PFSK-1 (cell line): ENCODE measurements at regions not wholly inside any gene's neighbourhood (a gene's known extent, or its start where the extent isn't known, plus 50 kb on each side); places are given as distances from the start of the nearest gene placed in this dataset.

ENCODE experiments used
- POLR2AphosphoS5 ChIP-seq: IDR thresholded peaks from 2 replicates; pipeline ENCODE4 v1.6.1; 2012; ENCODE audit warnings: low read depth, mild to moderate bottlenecking, control low read depth, low read length, moderate library complexity
- REST ChIP-seq, 2 experiments: IDR thresholded peaks; 2 replicates each; pipeline versions ENCODE4 v1.6.1 to v1.8.0; 2011 to 2012; ENCODE audit warnings: low read depth in 2 of 2, low read length in 2 of 2, control low read depth in 1 of 2, inconsistent platforms in 1 of 2, mild to moderate bottlenecking in 1 of 2, moderate library complexity in 1 of 2; ENCODE audit not compliant: insufficient read depth in 1 of 2
- SIN3A ChIP-seq: IDR thresholded peaks from 2 replicates; pipeline ENCODE4 v1.6.1; 2012; ENCODE audit warnings: mild to moderate bottlenecking, low read length, moderate library complexity, borderline replicate concordance; ENCODE audit not compliant: insufficient read depth
- TAF1 ChIP-seq: IDR thresholded peaks from 2 replicates; pipeline ENCODE4 v1.6.1; 2012; ENCODE audit warnings: low read length, control low read depth, borderline replicate concordance; ENCODE audit not compliant: insufficient read depth

GRCh38 chr15:92821491-92822116, 78.5 kb upstream of the CHD2 start:
- no peak for TF ChIP-seq REST (IDR thresholded peaks at IDR 0.05; ENCODE audit: insufficient read depth in 1 of 2, low read depth in 2 of 2, low read length in 2 of 2)
- no peak for TF ChIP-seq SIN3A
- TF ChIP-seq POLR2AphosphoS5, result no peak
- TF ChIP-seq TAF1, result no peak
